ENCODE measurements at regions not wholly inside any gene's neighbourhood (a gene's known extent, or its start where the extent isn't known, plus 50 kb on each side); places are given as distances from the start of the nearest gene placed in this dataset.

- no peak overlapping the region for H3K4me3 ChIP-seq (ENCODE audit: low read depth, low read length)
- no peak for DNase-seq (ENCODE audit: low read depth)
- TF ChIP-seq MYC (IDR thresholded peaks at IDR 0.05; ENCODE audit: low read depth, low read length) (no peak), CTCF (IDR thresholded peaks at IDR 0.05; ENCODE audit: low read depth, low read length) (no peak), POLR2A (IDR thresholded peaks at IDR 0.05; ENCODE audit: extremely low read depth, insufficient read length) (no peak)
- TF ChIP-seq, protein P1, sequence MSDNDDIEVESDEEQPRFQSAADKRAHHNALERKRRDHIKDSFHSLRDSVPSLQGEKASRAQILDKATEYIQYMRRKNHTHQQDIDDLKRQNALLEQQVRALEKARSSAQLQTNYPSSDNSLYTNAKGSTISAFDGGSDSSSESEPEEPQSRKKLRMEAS (IDR thresholded peaks at IDR 0.05; ENCODE audit: low read depth, low read length): no peak
These were observed 164.0 kb upstream of the PPP1R26 start for GRCh38 chr9:135315572-135315971.

GRCh38 chr9:135320331-135320730, 159.3 kb upstream of the PPP1R26 start:
- no peak overlapping the region for H3K4me3 ChIP-seq (ENCODE audit: low read depth, low read length)
- TF ChIP-seq, protein P1 (IDR thresholded peaks at IDR 0.05; ENCODE audit: low read depth, low read length): no peak
- TF ChIP-seq POLR2A (IDR thresholded peaks at IDR 0.05; ENCODE audit: extremely low read depth, insufficient read length): no peak
- TF ChIP-seq MYC (IDR thresholded peaks at IDR 0.05; ENCODE audit: low read depth, low read length): no peak
- TF ChIP-seq CTCF (IDR thresholded peaks at IDR 0.05; ENCODE audit: low read depth, low read length): no peak
- no peak for DNase-seq (ENCODE audit: low read depth)

- DNase-seq (ENCODE audit: low read depth): no peak
- no peak overlapping the region for H3K4me3 ChIP-seq (ENCODE audit: low read depth, low read length)
- TF ChIP-seq, protein P1 (IDR thresholded peaks at IDR 0.05; ENCODE audit: low read depth, low read length): no peak
These were observed 158.6 kb upstream of the PPP1R26 start for GRCh38 chr9:135320943-135321342.

DNA sequence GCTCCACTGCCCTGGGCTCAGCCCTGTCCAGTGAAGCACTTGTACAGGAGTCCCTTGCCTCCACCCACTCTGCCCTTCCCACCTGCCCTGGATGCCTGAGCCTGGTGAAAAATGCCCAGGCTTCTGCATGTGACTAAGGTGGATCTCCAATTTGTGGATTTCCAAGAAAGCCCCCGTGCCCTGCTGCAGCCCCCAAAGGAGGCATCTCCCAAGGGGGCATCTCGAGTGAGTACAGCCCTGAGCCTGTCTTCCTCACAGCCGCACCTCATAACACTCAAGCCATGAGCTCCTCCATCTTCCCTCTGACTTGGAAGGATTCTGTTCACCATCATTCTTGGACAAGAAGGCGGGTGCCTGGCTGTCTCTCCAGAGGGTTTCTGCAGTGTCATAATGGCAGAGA, 158.0 kb upstream of the PPP1R26 start:
- TF ChIP-seq CTCF (IDR thresholded peaks at IDR 0.05; ENCODE audit: low read depth, low read length) (no peak), POLR2A (IDR thresholded peaks at IDR 0.05; ENCODE audit: extremely low read depth, insufficient read length) (no peak), MYC (IDR thresholded peaks at IDR 0.05; ENCODE audit: low read depth, low read length) (no peak)
- TF ChIP-seq, protein P1 (IDR thresholded peaks at IDR 0.05; ENCODE audit: low read depth, low read length): no peak
- DNase-seq (ENCODE audit: low read depth): no peak
- no peak overlapping the region for H3K4me3 ChIP-seq (ENCODE audit: low read depth, low read length)

- H3K4me3 ChIP-seq (ENCODE audit: low read depth, low read length): no peak overlapping the region
- no peak for TF ChIP-seq CTCF (IDR thresholded peaks at IDR 0.05; ENCODE audit: low read depth, low read length)
- TF ChIP-seq MYC (IDR thresholded peaks at IDR 0.05; ENCODE audit: low read depth, low read length): no peak
- TF ChIP-seq, protein P1 (IDR thresholded peaks at IDR 0.05; ENCODE audit: low read depth, low read length): no peak
- no peak for DNase-seq (ENCODE audit: low read depth)
These were observed 155.3 kb upstream of the PPP1R26 start for GRCh38 chr9:135324329-135324728.

GRCh38 chr9:135326141-135326540, 153.4 kb upstream of the PPP1R26 start:
- no peak for DNase-seq (ENCODE audit: low read depth)
- TF ChIP-seq POLR2A (IDR thresholded peaks at IDR 0.05; ENCODE audit: extremely low read depth, insufficient read length) (no peak), CTCF (IDR thresholded peaks at IDR 0.05; ENCODE audit: low read depth, low read length) (no peak), MYC (IDR thresholded peaks at IDR 0.05; ENCODE audit: low read depth, low read length) (no peak)
- TF ChIP-seq, protein P1 (IDR thresholded peaks at IDR 0.05; ENCODE audit: low read depth, low read length): no peak
- no peak overlapping the region for H3K4me3 ChIP-seq (ENCODE audit: low read depth, low read length)

Data from NB4 (cell line).